ENCODE measurements at regions not wholly inside any gene's neighbourhood (a gene's known extent, or its start where the extent isn't known, plus 50 kb on each side); places are given as distances from the start of the nearest gene placed in this dataset.

- TF ChIP-seq CHD7 (IDR thresholded peaks at IDR 0.05; ENCODE audit: insufficient replicate concordance, low read length), result no peak
- no peak for TF ChIP-seq ATF2 (IDR thresholded peaks at IDR 0.05; ENCODE audit: low read length)
- no peak for TF ChIP-seq HDAC2 (IDR thresholded peaks at IDR 0.05; ENCODE audit: borderline replicate concordance in 1 of 2, low read depth in 2 of 2, low read length in 2 of 2)
- no peak for TF ChIP-seq POLR2AphosphoS5 (IDR thresholded peaks at IDR 0.05; ENCODE audit: low read depth, low read length)
- no peak for TF ChIP-seq RXRA (IDR thresholded peaks at IDR 0.05; ENCODE audit: insufficient read depth, low read depth, low read length)
- no peak for TF ChIP-seq CREB1 (IDR thresholded peaks at IDR 0.05)
- TF ChIP-seq PHF8 (conservative IDR thresholded peaks at IDR 0.05; ENCODE audit: low read depth, low read length), result no peak
- no peak for TF ChIP-seq TAF1 (IDR thresholded peaks at IDR 0.05; ENCODE audit: low read depth, low read length)
- TF ChIP-seq TCF12 (IDR thresholded peaks at IDR 0.05; ENCODE audit: low read depth, low read length), result no peak
- TF ChIP-seq TBP (IDR thresholded peaks at IDR 0.05; ENCODE audit: low read depth, low read length), result no peak
These were observed 165.8 kb upstream of the TCF4 start (continued) for GRCh38 chr18:55753643-55754263.

All from H1 (cell line).